HCT116 (cell line): ENCODE measurements at regions not wholly inside any gene's neighbourhood (a gene's known extent, or its start where the extent isn't known, plus 50 kb on each side); places are given as distances from the start of the nearest gene placed in this dataset.

ENCODE experiments used
- ATAC-seq: fragments of 200-7000 bp; cut with Tn5 transposase; 2 replicates; pipeline ENCODE4 v1.9.1; 2020; ENCODE audit warnings: mild to moderate bottlenecking, moderate library complexity
- BruUV-seq: library from RNA; stranded (reverse); fragments of 400-500 nt; replicated peaks from 2 replicates; lab custom pipeline; 2021; lab: Mats Ljungman, UMichigan
- CTCF ChIA-PET: fragments of 300-600 bp; sonication (Branson Sonifier 250); formaldehyde crosslinking; loops from one replicate; lab custom pipeline; 2021; ENCODE audit warnings: antibody characterized with exemption; lab: Charles Lee
- POLR2A ChIA-PET: fragments of 300-600, 350-600 bp; sonication (Branson Sonifier 250); formaldehyde crosslinking; loops from one replicate; lab custom pipeline; 2021; ENCODE audit warnings: antibody characterized with exemption; lab: Charles Lee
- RAD21 ChIA-PET, 2 experiments: fragments of 300-600 bp; sonication (Branson Sonifier 250); formaldehyde crosslinking; loops; one replicate each; lab custom pipeline; 2023; ENCODE audit warnings: low total read pairs in 2 of 2; ENCODE audit not compliant: uncharacterized antibody in 2 of 2, unreplicated experiment in 2 of 2, low non-redundant PET in 1 of 2; lab: Charles Lee
- DNase-seq: peaks from one replicate; pipeline ENCODE4 v3.0.0-alpha.2; 2010; ENCODE audit warnings: low read depth, low spot score
- H2AFZ ChIP-seq: fragments of 200-600 bp; shearing (Covaris generic), sonication (generic); 2 replicates; pipeline ENCODE4 v1.6.1; 2017; ENCODE audit warnings: low read depth, mixed run types, mixed read lengths, antibody characterized with exemption, low read length; ENCODE audit not compliant: poor library complexity, severe bottlenecking
- H3K27ac ChIP-seq: 2 replicates; pipeline ENCODE4 v1.5.1; 2012; ENCODE audit warnings: low read depth, low read length
- H3K27me3 ChIP-seq: fragments of 200-600 bp; sonication (generic); 2 replicates; pipeline ENCODE4 v1.6.1; 2016; ENCODE audit warnings: mixed run types, low read length, mixed read lengths; ENCODE audit not compliant: insufficient read depth
- H3K36me3 ChIP-seq, 2 experiments: fragments of 200-500 bp in 1 of 2; fragments of 200-600 bp in 1 of 2; sonication (Bioruptor generic) in 1 of 2; sonication (generic) in 1 of 2; 2 replicates each; pipeline versions ENCODE4 v1.5.1 to v1.6.1; 2014 to 2016; ENCODE audit warnings: low read length in 2 of 2, inconsistent platforms in 1 of 2, mixed read lengths in 1 of 2, mixed run types in 1 of 2; ENCODE audit not compliant: insufficient read depth in 2 of 2, control insufficient read depth in 1 of 2
- H3K4me1 ChIP-seq, 2 experiments: fragments of 200-600 bp in 1 of 2; sonication (generic) in 1 of 2; 2 replicates each; pipeline versions ENCODE4 v1.5.1 to v1.6.1; 2012 to 2017; ENCODE audit warnings: low read length in 2 of 2, inconsistent platforms in 1 of 2, mild to moderate bottlenecking in 1 of 2, mixed read lengths in 1 of 2, mixed run types in 1 of 2, moderate library complexity in 1 of 2; ENCODE audit not compliant: insufficient read depth in 2 of 2, control insufficient read depth in 1 of 2
- H3K4me2 ChIP-seq: fragments of 200-600 bp; sonication (generic); 2 replicates; pipeline ENCODE4 v1.6.1; 2017; ENCODE audit warnings: mixed run types, low read length, mixed read lengths
- H3K4me3 ChIP-seq, 2 experiments: fragments of 200-600 bp in 1 of 2; sonication (generic) in 1 of 2; replicated peaks in 1 of 2; 2 replicates each; pipeline ENCODE4 v1.5.1; 2011 to 2016; ENCODE audit warnings: low read length in 2 of 2, control low read depth in 1 of 2, low read depth in 1 of 2, mild to moderate bottlenecking in 1 of 2, mixed read lengths in 1 of 2, mixed run types in 1 of 2
- H3K79me2 ChIP-seq: fragments of 200-600 bp; sonication (generic); 2 replicates; pipeline ENCODE4 v1.6.1; 2017; ENCODE audit warnings: mild to moderate bottlenecking, mixed run types, low read length, moderate library complexity, mixed read lengths; ENCODE audit not compliant: insufficient read depth
- H3K9ac ChIP-seq: fragments of 200-600 bp; sonication (generic); 2 replicates; pipeline ENCODE4 v1.6.1; 2016; ENCODE audit warnings: low read length, mixed read lengths
- H3K9me2 ChIP-seq: fragments of 200-600 bp; sonication (generic), shearing (Covaris generic); 2 replicates; pipeline ENCODE4 v1.6.1; 2017; ENCODE audit warnings: mixed run types, mild to moderate bottlenecking, moderate library complexity; ENCODE audit not compliant: insufficient read depth
- H3K9me3 ChIP-seq, 2 experiments: fragments of 200-500 bp in 1 of 2; fragments of 200-600 bp in 1 of 2; sonication (Bioruptor generic) in 1 of 2; sonication (generic) in 1 of 2; 2 replicates each; pipeline ENCODE4 v1.6.1; 2014 to 2017; ENCODE audit warnings: low read length in 2 of 2, mixed read lengths in 2 of 2, inconsistent platforms in 1 of 2, low read depth in 1 of 2, mild to moderate bottlenecking in 1 of 2, mixed run types in 1 of 2, moderate library complexity in 1 of 2; ENCODE audit not compliant: control insufficient read depth in 1 of 2, insufficient read depth in 1 of 2
- H4K20me1 ChIP-seq: fragments of 200-600 bp; sonication (generic), shearing (Covaris generic); 2 replicates; pipeline ENCODE4 v1.6.1; 2017; ENCODE audit warnings: mixed run types, mild to moderate bottlenecking, moderate library complexity; ENCODE audit not compliant: insufficient read depth
- CBX3 ChIP-seq: IDR thresholded peaks from 2 replicates; pipeline ENCODE4 v1.6.1; 2012; ENCODE audit warnings: low read depth
- CEBPB ChIP-seq: IDR thresholded peaks from 2 replicates; pipeline ENCODE4 v1.6.1; 2012; ENCODE audit warnings: low read depth
- CTCF ChIP-seq, 3 experiments: fragments of 200-600 bp in 1 of 3; sonication (generic) in 1 of 3; IDR thresholded peaks in 2 of 3; conservative IDR thresholded peaks in 1 of 3; 2 replicates each; pipeline ENCODE4 v1.5.1; 2012 to 2017; ENCODE audit warnings: low read depth in 2 of 3, low read length in 2 of 3, antibody characterized with exemption in 1 of 3, borderline replicate concordance in 1 of 3, control low read depth in 1 of 3, mild to moderate bottlenecking in 1 of 3, mixed read lengths in 1 of 3, mixed run types in 1 of 3, moderate library complexity in 1 of 3; ENCODE audit not compliant: insufficient read depth in 1 of 3
- EZH2 ChIP-seq: fragments of 200-600 bp; sonication (generic); IDR thresholded peaks from 2 replicates; pipeline ENCODE4 v1.6.1; 2017; ENCODE audit warnings: antibody characterized with exemption, mixed run types
- FOSL1 ChIP-seq: IDR thresholded peaks from 2 replicates; pipeline ENCODE4 v1.6.1; 2012; ENCODE audit warnings: low read depth
- JUND ChIP-seq: IDR thresholded peaks from 2 replicates; pipeline ENCODE4 v1.6.1; 2012
- MAX ChIP-seq: IDR thresholded peaks from 2 replicates; pipeline ENCODE4 v1.6.1; 2012
- POLR2AphosphoS5 ChIP-seq: IDR thresholded peaks from 2 replicates; pipeline ENCODE4 v1.6.1; 2011; ENCODE audit warnings: mild to moderate bottlenecking, low read depth, low read length, moderate library complexity
- RAD21 ChIP-seq: IDR thresholded peaks from 2 replicates; pipeline ENCODE4 v1.6.1; 2012; ENCODE audit warnings: low read depth, mild to moderate bottlenecking
- SRF ChIP-seq: IDR thresholded peaks from 2 replicates; pipeline ENCODE4 v1.6.1; 2012; ENCODE audit warnings: low read depth
- TCF7L2 ChIP-seq: IDR thresholded peaks from 2 replicates; pipeline ENCODE4 v1.7.0; 2011; ENCODE audit warnings: borderline replicate concordance, inconsistent platforms; ENCODE audit not compliant: insufficient read depth, insufficient read length; ENCODE audit errors: extremely low read depth
- YY1 ChIP-seq: IDR thresholded peaks from 2 replicates; pipeline ENCODE4 v1.6.1; 2011; ENCODE audit warnings: low read length, low read depth, moderate library complexity, mild to moderate bottlenecking; ENCODE audit not compliant: insufficient replicate concordance; ENCODE audit errors: extremely low read depth
- ZBTB33 ChIP-seq: IDR thresholded peaks from 2 replicates; pipeline ENCODE4 v1.6.1; 2011; ENCODE audit warnings: mild to moderate bottlenecking, low read length, moderate library complexity; ENCODE audit not compliant: insufficient replicate concordance; ENCODE audit errors: extremely low read depth
- ZFX ChIP-seq: fragments of 450-650 bp; IDR thresholded peaks from 2 replicates; pipeline ENCODE4 v1.6.1; 2017
- intact Hi-C: fragments of 100-400 bp; cut with micrococcal nuclease; formaldehyde crosslinking; loops from 2 replicates; pipeline ENCODE4 v1.10.0; 2022

GRCh38 chr14:42143114-42143513 is 536.4 kb downstream of the LRFN5 start:
- TF ChIP-seq CEBPB (no peak), JUND (no peak), POLR2AphosphoS5 (no peak), ZBTB33 (no peak), YY1 (no peak), SRF (no peak), ZFX (no peak), CTCF (IDR thresholded peaks at IDR 0.05 in 2 of 3, conservative IDR thresholded peaks at IDR 0.05 in 1 of 3; ENCODE audit: borderline replicate concordance in 1 of 3, insufficient read depth in 1 of 3, low read depth in 2 of 3, low read length in 2 of 3) (no peak), MAX (no peak), RAD21 (no peak), FOSL1 (no peak), CBX3 (no peak), EZH2 (no peak), TCF7L2 (no peak)
- no peak overlapping the region for H3K4me3 ChIP-seq
- no peak overlapping the region for H3K4me2 ChIP-seq
- DNase-seq (no peak), ATAC-seq (no peak)
- H3K9ac ChIP-seq, result no peak overlapping the region
- intact Hi-C loops, result no loop called here
- no peak overlapping the region for H3K27ac ChIP-seq
- no peak overlapping the region for H2AFZ ChIP-seq
- no peaks in the 10 kb centered on the region for H3K79me2 ChIP-seq
- H3K9me3 ChIP-seq, result no peaks in the 10 kb centered on the region
- H3K36me3 ChIP-seq, result no peaks in the 10 kb centered on the region
- H3K4me1 ChIP-seq, result peaks cover 0 to 6% of the 10 kb centered on the region in 2 experiments; a peak in 1 of 4 replicates
- H3K9me2 ChIP-seq, result no peaks in the 10 kb centered on the region
- no peaks in the 10 kb centered on the region for H3K27me3 ChIP-seq
- ChIA-PET CTCF (no interaction called here), POLR2A (no interaction called here), RAD21 (no interaction called here)
- no peaks in the 10 kb centered on the region for H4K20me1 ChIP-seq
- BruUV-seq, result no TSS peak
